AG09319 (cell line): ENCODE measurements at regions not wholly inside any gene's neighbourhood (a gene's known extent, or its start where the extent isn't known, plus 50 kb on each side); places are given as distances from the start of the nearest gene placed in this dataset.

Source experiments
- DNase-seq: peaks from one replicate; pipeline ENCODE4 v3.0.0-alpha.2; 2010; ENCODE audit warnings: low read depth; ENCODE audit errors: extremely low read depth
- CTCF ChIP-seq: IDR thresholded peaks from 2 replicates; pipeline ENCODE4 v1.5.1; 2011; ENCODE audit warnings: low read depth, mild to moderate bottlenecking, inconsistent platforms, low read length, moderate library complexity

- no peak for DNase-seq
- no peak for TF ChIP-seq CTCF
Measured at GRCh38 chr4:13893211-13893610, 265.7 kb upstream of the BOD1L1 start.

GRCh38 chr4:13893987-13894386 is 266.5 kb upstream of the BOD1L1 start:
- DNase-seq: no peak

GRCh38 chr4:13900780-13901179 is 273.3 kb upstream of the BOD1L1 start:
- TF ChIP-seq CTCF: no peak
- DNase-seq: no peak

More at GRCh38 chr4:13893987-13894386, 266.5 kb upstream of the BOD1L1 start:
- no peak for TF ChIP-seq CTCF

GRCh38 chr4:13902146-13902545 is 274.6 kb upstream of the BOD1L1 start:
- no peak for DNase-seq
- TF ChIP-seq CTCF: no peak

- TF ChIP-seq CTCF: no peak
Measured at GRCh38 chr4:13903061-13903460, 275.5 kb upstream of the BOD1L1 start.

GRCh38 chr4:13903901-13904300 is 276.4 kb upstream of the BOD1L1 start:
- DNase-seq: no peak
- TF ChIP-seq CTCF: no peak

More at GRCh38 chr4:13903061-13903460, 275.5 kb upstream of the BOD1L1 start:
- DNase-seq: no peak

GRCh38 chr4:13905543-13905942 is 278.0 kb upstream of the BOD1L1 start:
- no peak for DNase-seq
- TF ChIP-seq CTCF: no peak
